HepG2 (cell line): ENCODE measurements at regions not wholly inside any gene's neighbourhood (a gene's known extent, or its start where the extent isn't known, plus 50 kb on each side); places are given as distances from the start of the nearest gene placed in this dataset.

ENCODE experiments used
- ATF2 ChIP-seq: sonication (generic); formaldehyde crosslinking; IDR thresholded peaks from 2 replicates; pipeline ENCODE4 v1.4.0; 2020; ENCODE audit warnings: missing genetic modification reagents
- BRCA1 ChIP-seq: sonication (generic); formaldehyde crosslinking; IDR thresholded peaks from 2 replicates; pipeline ENCODE4 v1.4.0; 2020; ENCODE audit warnings: missing genetic modification reagents
- CEBPB ChIP-seq: IDR thresholded peaks from 2 replicates; pipeline ENCODE4 v1.6.1; 2011; ENCODE audit warnings: low read depth, low read length, improper control_type of control experiment, borderline replicate concordance
- CTCF ChIP-seq: sonication (generic); formaldehyde crosslinking; IDR thresholded peaks from 2 replicates; pipeline ENCODE4 v1.5.0; 2020; ENCODE audit warnings: mild to moderate bottlenecking, missing genetic modification reagents, moderate library complexity
- KIAA2018 ChIP-seq: sonication (generic); formaldehyde crosslinking; IDR thresholded peaks from 2 replicates; pipeline ENCODE4 v1.5.0; 2020; ENCODE audit warnings: mild to moderate bottlenecking, missing genetic modification reagents, borderline replicate concordance
- POLR2AphosphoS5 ChIP-seq: IDR thresholded peaks from 2 replicates; pipeline ENCODE4 v1.6.1; 2012; ENCODE audit warnings: low read depth, low read length
- PREB ChIP-seq: sonication (generic); formaldehyde crosslinking; IDR thresholded peaks from 2 replicates; pipeline ENCODE4 v1.4.0; 2020; ENCODE audit warnings: missing genetic modification reagents
- SALL2 ChIP-seq: sonication (generic); formaldehyde crosslinking; IDR thresholded peaks from 2 replicates; pipeline ENCODE4 v1.8.1; 2023; ENCODE audit warnings: mild to moderate bottlenecking, missing genetic modification reagents, inconsistent platforms
- SNAPC5 ChIP-seq: sonication (generic); formaldehyde crosslinking; IDR thresholded peaks from 2 replicates; pipeline ENCODE4 v1.8.1; 2023; ENCODE audit warnings: mild to moderate bottlenecking, missing genetic modification reagents, borderline replicate concordance
- USF2 ChIP-seq, 2 experiments: sonication (generic) in 1 of 2; formaldehyde crosslinking in 1 of 2; IDR thresholded peaks; 2 replicates each; pipeline versions ENCODE4 v1.5.1 to v1.6.1; 2011 to 2020; ENCODE audit warnings: borderline replicate concordance in 1 of 2, low read depth in 1 of 2, low read length in 1 of 2, mild to moderate bottlenecking in 1 of 2, missing genetic modification reagents in 1 of 2, moderate library complexity in 1 of 2
- ZNF3 ChIP-seq: IDR thresholded peaks from 2 replicates; pipeline ENCODE4 v1.7.0; 2017; ENCODE audit warnings: inconsistent platforms

- no peak for TF ChIP-seq ATF2 (CRISPR knock-in tag)
- no peak for TF ChIP-seq BRCA1 (CRISPR knock-in tag)
- no peak for TF ChIP-seq ZNF3 (CRISPR knock-in tag)
- TF ChIP-seq SNAPC5 (CRISPR knock-in tag): no peak
- TF ChIP-seq CEBPB: no peak
- TF ChIP-seq KIAA2018 (CRISPR knock-in tag): no peak
- TF ChIP-seq CTCF (CRISPR knock-in tag): no peak
- TF ChIP-seq PREB (CRISPR knock-in tag): no peak
- TF ChIP-seq USF2 (IDR thresholded peaks at IDR 0.05; ENCODE audit: low read depth, low read length): no peak
- no peak for TF ChIP-seq USF2 (CRISPR knock-in tag; IDR thresholded peaks at IDR 0.05; ENCODE audit: borderline replicate concordance)
- no peak for TF ChIP-seq SALL2
- no peak for TF ChIP-seq POLR2AphosphoS5
Measured at GRCh38 chr10:53256623-53257022, 484.0 kb upstream of the MBL2 start.
